ENCODE measurements at regions not wholly inside any gene's neighbourhood (a gene's known extent, or its start where the extent isn't known, plus 50 kb on each side); places are given as distances from the start of the nearest gene placed in this dataset.

DNA sequence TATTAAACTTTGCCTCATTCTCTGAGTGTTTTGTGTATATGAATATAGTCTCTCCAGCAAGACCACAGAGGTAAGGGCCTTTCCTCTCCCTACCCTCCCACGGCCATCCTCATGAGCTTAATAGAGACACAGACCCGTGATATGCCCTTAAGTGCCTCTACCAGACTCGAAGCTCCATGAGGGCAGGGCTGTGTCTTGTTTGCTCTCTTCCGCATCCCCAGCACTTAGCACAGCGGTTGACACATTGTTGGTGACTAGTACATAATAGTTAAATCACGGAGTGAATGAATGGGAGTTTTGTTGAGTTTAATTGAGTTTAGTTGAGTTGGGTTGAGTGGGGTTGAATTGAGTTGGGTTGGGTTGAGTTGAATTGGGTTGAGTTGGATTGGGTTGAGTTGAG lies 122.3 kb downstream of the ZFP36L2 start:
- DNase-seq (no peak), ATAC-seq (no peak)
- H3K9me3 Mint-ChIP-seq, result peaks cover 0 to 10% (median 0%) of the 10 kb centered on the region in 9 donors
- H3K27me3 Mint-ChIP-seq, result no peaks in the 10 kb centered on the region
- peaks cover 10 to 14% (median 12%) of the 10 kb centered on the region in 3 donors for H3K36me3 Mint-ChIP-seq
- POLR2A ChIA-PET, result no interaction called here
- peaks cover 25 to 62% (median 47%) of the 10 kb centered on the region in 4 donors for H3K4me1 Mint-ChIP-seq
- H3K4me3 Mint-ChIP-seq, result no peak overlapping the region
- peak overlapping the region in 1 of 10 donors; percentile 55 for H3K27ac Mint-ChIP-seq

DNA sequence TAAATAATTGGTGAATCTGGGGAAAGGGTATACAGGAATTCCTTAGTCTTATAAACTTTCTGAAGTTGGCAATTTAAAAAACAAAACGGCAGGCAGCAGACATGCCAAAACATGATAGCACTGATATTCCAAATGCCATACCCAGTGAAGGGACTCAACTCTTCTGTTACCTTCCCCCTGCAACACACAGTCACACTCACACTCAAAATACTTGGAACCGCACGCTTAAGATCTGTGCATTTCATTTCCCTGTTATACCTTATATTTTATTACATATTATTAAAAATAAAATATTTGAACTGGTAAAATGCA lies 123.4 kb downstream of the ZFP36L2 start:
- ATAC-seq, result no peak
- Mint-ChIP-seq H3K27ac (peak overlapping the region in 1 of 10 donors; percentile 39), H3K36me3 (peaks cover 12 to 15% (median 12%) of the 10 kb centered on the region in 3 donors), H3K9me3 (peaks cover 0 to 10% (median 0%) of the 10 kb centered on the region in 9 donors), H3K4me3 (no peak overlapping the region), H3K27me3 (no peaks in the 10 kb centered on the region), H3K4me1 (peaks cover 20 to 56% (median 40%) of the 10 kb centered on the region in 4 donors)
- no peak for DNase-seq
- POLR2A ChIA-PET, result no interaction called here

DNA sequence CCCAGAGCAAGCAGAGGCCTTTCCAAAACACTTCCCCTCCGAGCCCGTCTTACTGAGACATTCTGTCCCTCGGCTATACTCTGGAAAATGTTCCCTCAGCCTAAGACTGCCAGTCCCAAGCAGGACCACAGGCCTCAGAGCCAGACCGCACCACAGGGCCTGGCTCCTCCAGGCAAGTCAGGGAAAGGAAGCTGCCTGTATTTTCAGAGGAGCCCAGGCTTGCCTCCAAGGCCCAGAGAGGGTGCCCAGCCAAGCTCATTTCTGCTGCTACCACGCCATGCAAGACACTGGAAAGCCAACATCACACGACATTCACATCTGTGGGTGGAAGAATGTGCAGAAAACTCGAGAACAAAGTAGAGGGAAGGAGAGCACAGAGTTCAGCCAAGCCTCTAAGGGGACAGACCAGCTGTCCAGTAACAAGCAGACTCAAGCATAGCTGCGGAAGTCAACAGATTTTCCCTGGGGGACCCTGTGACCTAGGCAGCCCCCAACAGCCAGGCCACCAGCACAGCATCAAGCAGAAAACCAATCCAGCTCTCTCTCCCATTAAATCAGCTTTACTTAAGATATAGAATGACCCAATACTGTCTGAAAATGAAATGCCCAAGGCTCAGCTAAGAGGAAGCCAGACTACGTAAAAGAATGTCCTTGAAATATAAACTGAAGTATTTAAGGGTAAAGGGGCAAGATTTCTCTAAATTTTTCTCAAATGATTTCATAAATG lies 123.9 kb downstream of the ZFP36L2 start:
- peak overlapping the region in 8 of 10 donors; percentile 6 to 71 (median 50) for H3K27ac Mint-ChIP-seq
- H3K27me3 Mint-ChIP-seq, result no peaks in the 10 kb centered on the region
- no peak for DNase-seq
- POLR2A ChIA-PET, result interaction anchor here (1.3 to 1.5 kb wide), 2 partner anchors 12 to 29 kb away, joined by 5 to 6 read pairs; no protein-coding TSS in a partner anchor
- H3K4me3 Mint-ChIP-seq, result no peak overlapping the region
- peaks cover 12 to 19% (median 17%) of the 10 kb centered on the region in 3 donors for H3K36me3 Mint-ChIP-seq
- peaks cover 0 to 10% (median 0%) of the 10 kb centered on the region in 9 donors for H3K9me3 Mint-ChIP-seq
- H3K4me1 Mint-ChIP-seq, result peaks cover 21 to 56% (median 39%) of the 10 kb centered on the region in 4 donors
- ATAC-seq, result no peak

DNA sequence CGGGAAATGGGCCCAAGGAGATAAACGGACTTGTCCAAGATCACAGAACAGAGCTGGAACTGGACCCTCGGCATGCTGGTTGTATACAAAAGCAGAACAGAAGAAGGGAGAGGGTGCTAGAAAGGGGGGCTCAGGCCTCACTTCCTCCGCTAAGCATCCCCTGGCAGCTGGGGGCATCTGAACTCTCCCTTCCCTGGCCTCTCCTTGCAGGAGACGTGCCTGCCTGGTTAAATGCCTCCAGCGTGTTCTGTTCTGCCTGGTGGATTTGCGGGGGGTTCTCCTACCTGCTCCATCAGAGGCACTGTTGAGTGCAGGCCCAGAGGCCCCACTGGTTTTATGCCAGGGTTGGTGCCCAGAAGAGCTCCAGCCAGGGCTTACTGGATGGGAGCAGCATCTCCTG lies 124.7 kb downstream of the ZFP36L2 start:
- H3K27ac Mint-ChIP-seq, result no peak overlapping the region
- H3K27me3 Mint-ChIP-seq, result no peaks in the 10 kb centered on the region
- ATAC-seq (no peak), DNase-seq (no peak)
- POLR2A ChIA-PET, result interaction anchor here (0.7 to 1.5 kb wide), 4 partner anchors 10 to 125 kb away, joined by 3 to 6 read pairs (median 4); partner anchors contain the start of gene ZFP36L2
- peaks cover 0 to 10% (median 0%) of the 10 kb centered on the region in 9 donors for H3K9me3 Mint-ChIP-seq
- peaks cover 16 to 26% (median 21%) of the 10 kb centered on the region in 3 donors for H3K36me3 Mint-ChIP-seq
- peaks cover 21 to 53% (median 31%) of the 10 kb centered on the region in 4 donors for H3K4me1 Mint-ChIP-seq
- no peak overlapping the region for H3K4me3 Mint-ChIP-seq

DNA sequence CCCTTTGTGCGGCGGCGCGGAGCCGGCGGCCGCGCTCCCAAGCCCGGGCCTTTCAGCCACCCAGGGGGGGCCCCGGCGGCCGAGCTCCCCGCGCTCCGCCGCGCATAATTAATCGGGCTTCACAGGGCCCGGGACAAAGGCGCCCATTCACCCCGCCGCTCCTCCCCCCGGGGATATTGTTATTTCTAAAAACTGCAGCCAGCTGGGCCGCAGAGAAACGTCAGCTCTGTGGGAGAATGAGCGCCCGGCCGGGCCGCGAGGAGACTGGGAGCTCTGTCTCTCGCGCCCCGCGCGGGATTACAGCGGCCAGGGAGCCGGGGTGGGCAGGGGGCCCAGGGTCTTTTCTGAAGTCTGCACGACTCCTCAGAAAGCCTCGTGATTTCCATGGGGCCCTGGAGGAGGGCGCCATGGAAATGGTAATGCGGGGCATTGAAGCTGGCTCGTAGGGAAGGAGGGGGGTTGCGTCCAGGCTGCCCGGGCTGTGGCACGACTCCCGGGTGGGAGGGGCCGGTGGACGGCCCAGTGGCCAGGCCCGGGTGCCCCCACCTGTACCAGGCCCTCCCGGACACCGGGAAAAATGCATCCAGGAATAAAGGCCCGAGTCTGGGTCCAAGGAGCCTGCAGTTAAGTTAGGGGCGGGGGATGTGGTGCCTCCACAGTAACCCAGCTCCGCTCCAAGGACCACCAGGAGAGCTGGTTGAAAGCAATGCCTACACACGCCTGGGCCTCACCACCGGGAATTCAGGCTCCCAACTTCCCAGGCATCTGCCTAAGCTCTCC lies 125.3 kb downstream of the ZFP36L2 start:
- Mint-ChIP-seq H3K36me3 (peaks cover 21 to 33% (median 27%) of the 10 kb centered on the region in 3 donors), H3K9me3 (peaks cover 0 to 10% (median 4%) of the 10 kb centered on the region in 9 donors), H3K27me3 (no peaks in the 10 kb centered on the region), H3K27ac (no peak overlapping the region), H3K4me1 (peaks cover 21 to 46% (median 25%) of the 10 kb centered on the region in 4 donors), H3K4me3 (no peak overlapping the region)
- DNase-seq (no peak), ATAC-seq (no peak)
- POLR2A ChIA-PET, result interaction anchor here (0.7 to 1.5 kb wide), 3 partner anchors 11 to 126 kb away, joined by 3 to 6 read pairs (median 3); partner anchors contain the start of gene ZFP36L2

DNA sequence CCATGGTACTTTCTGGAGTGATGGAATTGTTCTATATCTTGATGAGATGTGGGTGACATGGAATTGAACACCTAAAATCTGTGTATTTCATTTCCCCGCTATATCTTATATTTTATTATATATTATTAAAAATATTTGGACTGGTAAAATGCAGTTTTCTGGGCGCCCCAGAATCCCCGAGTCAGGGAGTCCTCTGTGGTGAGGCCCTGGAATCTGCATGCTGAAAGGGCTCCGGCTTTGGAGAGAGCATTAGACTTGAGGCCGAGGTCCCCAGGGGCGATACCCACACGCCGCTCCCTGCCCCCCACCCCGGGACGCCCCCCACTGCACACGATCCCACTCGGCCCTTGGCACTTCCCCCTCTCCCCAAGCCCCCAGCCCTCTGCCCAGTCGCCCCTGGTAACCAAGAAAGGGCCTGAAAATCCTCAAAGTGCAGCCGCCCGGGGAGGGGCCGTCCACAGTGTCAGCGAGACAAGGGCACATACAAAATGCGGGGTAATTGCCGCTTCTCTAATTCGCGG lies 126.0 kb downstream of the ZFP36L2 start:
- peak overlapping the region in 2 of 10 donors; percentile 69 to 75 for H3K27ac Mint-ChIP-seq
- H3K36me3 Mint-ChIP-seq, result peaks cover 23 to 34% (median 29%) of the 10 kb centered on the region in 3 donors
- no peaks in the 10 kb centered on the region for H3K27me3 Mint-ChIP-seq
- ATAC-seq (no peak), DNase-seq (no peak)
- H3K4me3 Mint-ChIP-seq, result no peak overlapping the region
- POLR2A ChIA-PET, result no interaction called here
- peaks cover 0 to 10% (median 4%) of the 10 kb centered on the region in 9 donors for H3K9me3 Mint-ChIP-seq
- H3K4me1 Mint-ChIP-seq, result peaks cover 19 to 40% (median 21%) of the 10 kb centered on the region in 4 donors

DNA sequence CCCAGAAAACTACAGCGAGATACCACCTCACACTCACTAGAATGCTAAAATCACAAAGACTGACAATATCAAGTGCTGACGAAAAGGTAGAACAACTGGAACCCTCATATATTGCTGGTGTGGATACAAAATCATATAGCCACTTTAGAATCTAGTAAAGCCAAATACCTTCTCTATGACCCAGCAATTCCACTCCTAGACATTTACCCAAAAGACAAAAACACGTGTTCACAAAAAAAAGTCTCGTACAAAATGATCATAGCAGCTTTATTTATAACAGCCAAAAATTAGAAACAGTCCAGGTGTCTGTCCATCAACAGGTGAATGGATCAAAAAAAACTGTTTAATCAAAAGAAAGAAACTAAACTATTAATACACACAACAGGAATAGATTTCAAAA lies 126.6 kb downstream of the ZFP36L2 start:
- no peak for DNase-seq
- no peak overlapping the region for H3K4me3 Mint-ChIP-seq
- peaks cover 17 to 33% (median 19%) of the 10 kb centered on the region in 4 donors for H3K4me1 Mint-ChIP-seq
- no peak for ATAC-seq
- peaks cover 0 to 10% (median 6%) of the 10 kb centered on the region in 9 donors for H3K9me3 Mint-ChIP-seq
- H3K27ac Mint-ChIP-seq, result peak overlapping the region in 4 of 10 donors; percentile 45 to 75 (median 58)
- H3K36me3 Mint-ChIP-seq, result peaks cover 23 to 37% (median 30%) of the 10 kb centered on the region in 3 donors
- no peaks in the 10 kb centered on the region for H3K27me3 Mint-ChIP-seq
- POLR2A ChIA-PET, result interaction anchor here (0.6 to 0.8 kb wide), 2 partner anchors 34 to 36 kb away, joined by 3 read pairs; no protein-coding TSS in a partner anchor

DNA sequence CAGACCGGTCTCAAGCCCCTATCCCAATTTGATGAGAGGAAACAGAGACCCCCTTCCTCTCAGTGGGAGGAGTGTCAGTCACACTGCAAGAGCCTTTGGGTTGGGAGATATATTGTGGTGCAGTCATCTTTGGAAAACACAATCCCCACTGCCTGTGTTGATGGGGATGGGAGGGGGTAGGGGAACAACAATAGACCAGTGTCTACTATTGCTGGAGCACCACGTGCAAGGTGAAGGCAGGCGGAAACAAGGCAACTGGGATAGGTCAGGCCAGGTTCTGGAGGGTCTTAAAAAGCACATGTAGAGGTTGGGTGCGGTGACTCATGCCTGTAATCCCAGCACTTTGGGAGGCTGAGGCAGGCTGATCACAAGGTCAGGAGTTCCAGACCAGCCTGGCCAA lies 127.9 kb downstream of the ZFP36L2 start:
- H3K4me1 Mint-ChIP-seq, result peaks cover 13 to 29% (median 17%) of the 10 kb centered on the region in 4 donors
- H3K9me3 Mint-ChIP-seq, result peaks cover 0 to 8% (median 3%) of the 10 kb centered on the region in 9 donors

DNA sequence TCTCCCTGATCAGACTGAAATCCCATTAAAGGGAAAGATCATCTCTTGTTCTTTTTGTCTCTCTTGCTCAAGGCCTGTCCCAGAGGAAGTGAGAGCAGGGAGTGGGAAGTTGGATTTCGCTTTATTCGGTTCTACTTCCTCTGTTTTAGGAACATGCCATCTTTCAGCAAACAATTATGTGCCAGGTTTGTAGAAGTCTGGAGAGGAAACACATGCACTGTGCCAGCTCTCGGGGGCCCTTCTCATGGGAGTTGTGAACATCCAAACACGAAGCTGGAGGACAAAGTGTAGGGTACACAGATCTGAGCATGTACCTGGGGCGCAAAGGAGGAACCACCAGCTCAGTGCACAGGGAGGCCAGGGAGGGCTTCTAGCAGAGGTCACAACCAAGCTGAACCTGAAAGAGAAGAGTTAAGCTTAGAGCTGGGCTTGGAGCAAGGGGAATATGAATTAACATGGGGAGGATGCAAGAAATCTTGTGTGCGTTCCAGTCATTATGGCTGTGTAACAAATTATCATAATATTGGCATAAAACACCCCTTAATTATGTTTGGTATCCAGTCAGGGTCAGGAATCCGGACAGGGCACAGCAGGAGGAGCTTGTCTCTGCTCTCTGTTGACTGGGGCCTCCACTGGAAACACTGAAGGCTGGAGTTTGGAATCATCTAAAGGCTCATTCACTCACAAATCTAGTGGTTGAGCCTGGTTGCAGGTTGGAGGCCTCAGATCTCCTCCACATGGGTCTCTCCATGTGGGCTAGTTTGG lies 128.6 kb downstream of the ZFP36L2 start:
- ATAC-seq (no peak), DNase-seq (no peak)
- POLR2A ChIA-PET, result no interaction called here
- Mint-ChIP-seq H3K27ac (peak overlapping the region in 4 of 10 donors; percentile 39 to 75 (median 58)), H3K27me3 (no peaks in the 10 kb centered on the region), H3K4me3 (no peak overlapping the region), H3K9me3 (peaks cover 0 to 8% (median 3%) of the 10 kb centered on the region in 9 donors), H3K36me3 (peaks cover 29 to 43% (median 42%) of the 10 kb centered on the region in 3 donors), H3K4me1 (peaks cover 14 to 27% (median 17%) of the 10 kb centered on the region in 4 donors)

More for the DNA sequence above, 127.9 kb downstream of the ZFP36L2 start:
- peaks cover 25 to 40% (median 37%) of the 10 kb centered on the region in 3 donors for H3K36me3 Mint-ChIP-seq
- DNase-seq, result no peak
- peak overlapping the region in 1 of 10 donors; percentile 75 for H3K27ac Mint-ChIP-seq
- no peak for ATAC-seq
- no peak overlapping the region for H3K4me3 Mint-ChIP-seq
- no peaks in the 10 kb centered on the region for H3K27me3 Mint-ChIP-seq
- POLR2A ChIA-PET, result no interaction called here

DNA sequence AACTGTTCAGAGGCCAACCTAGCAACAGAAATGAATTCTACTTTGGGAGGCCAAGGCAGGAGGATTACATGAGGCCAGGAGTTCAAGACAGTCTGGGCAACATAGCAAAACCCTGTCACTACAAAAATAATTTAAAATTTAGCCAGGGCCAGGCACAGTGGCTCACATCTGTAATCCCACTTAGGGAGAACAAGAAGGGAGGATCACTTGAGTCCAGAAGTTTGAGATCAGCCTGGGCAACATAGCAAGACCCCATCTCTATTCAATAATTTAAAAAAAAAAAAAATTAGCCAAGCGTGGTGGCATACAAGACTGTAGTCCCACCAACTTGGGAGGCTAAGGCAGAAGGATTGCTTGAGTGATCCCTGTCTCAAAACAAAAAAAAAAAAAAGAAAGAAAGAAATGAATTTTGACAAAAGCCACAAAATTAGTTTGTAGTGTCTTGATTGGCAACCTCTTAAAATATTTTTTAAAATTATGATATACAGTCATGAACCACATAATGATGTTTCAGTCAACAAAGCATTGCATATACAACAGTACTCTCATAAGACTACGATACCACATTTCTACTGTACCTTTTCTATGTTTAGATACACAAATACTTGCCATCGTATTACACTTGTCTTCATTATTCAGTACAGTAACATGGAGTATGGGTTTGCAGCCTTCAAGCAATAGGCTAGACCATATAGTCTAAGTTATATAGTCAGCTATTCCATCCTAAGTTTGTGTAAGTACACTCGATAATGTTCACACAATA lies 130.7 kb downstream of the ZFP36L2 start:
- no peak overlapping the region for H3K27ac Mint-ChIP-seq
- H3K4me3 Mint-ChIP-seq, result no peak overlapping the region
- H3K36me3 Mint-ChIP-seq, result peaks cover 32 to 47% (median 46%) of the 10 kb centered on the region in 3 donors
- no peaks in the 10 kb centered on the region for H3K27me3 Mint-ChIP-seq
- H3K9me3 Mint-ChIP-seq, result peaks cover 0 to 15% (median 4%) of the 10 kb centered on the region in 9 donors
- POLR2A ChIA-PET, result no interaction called here
- DNase-seq, result no peak
- no peak for ATAC-seq
- H3K4me1 Mint-ChIP-seq, result peaks cover 11 to 23% (median 14%) of the 10 kb centered on the region in 4 donors

DNA sequence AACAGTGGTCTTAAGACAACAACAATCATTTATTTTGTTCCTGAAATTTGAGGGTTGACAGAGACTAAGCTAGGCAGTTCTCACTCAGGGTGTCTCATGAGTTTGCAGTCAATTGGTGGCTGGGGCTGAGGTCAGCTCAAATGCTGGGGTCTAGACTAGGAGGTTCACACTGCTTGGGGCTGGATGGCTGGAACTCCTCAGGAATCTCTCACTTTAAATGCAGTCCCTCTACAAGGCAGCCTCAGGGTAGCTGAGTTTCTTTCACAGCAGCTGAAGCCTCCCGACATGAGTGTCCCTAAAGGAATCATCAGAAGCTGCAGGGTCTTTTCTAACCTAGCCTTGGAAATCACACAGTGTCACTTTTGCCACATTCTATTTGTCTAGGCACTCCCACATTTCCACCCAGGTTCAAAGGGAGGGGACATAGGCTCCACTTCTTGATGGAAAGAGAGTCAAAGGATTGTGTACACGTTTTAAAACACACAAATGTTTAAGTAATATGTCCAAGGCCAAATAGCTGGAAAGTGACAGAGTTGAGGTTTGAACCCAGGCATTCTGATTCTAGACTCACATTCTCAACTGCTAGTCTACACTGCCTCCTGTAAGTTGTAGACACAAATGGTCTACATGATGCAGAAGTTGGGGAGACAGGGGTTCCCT lies 133.8 kb downstream of the ZFP36L2 start:
- Mint-ChIP-seq H3K4me3 (no peak overlapping the region), H3K4me1 (peaks cover 8 to 13% (median 11%) of the 10 kb centered on the region in 4 donors), H3K27ac (peak overlapping the region in 1 of 10 donors; percentile 61), H3K36me3 (peaks cover 33 to 45% (median 36%) of the 10 kb centered on the region in 3 donors), H3K9me3 (peaks cover 0 to 18% (median 5%) of the 10 kb centered on the region in 9 donors), H3K27me3 (no peaks in the 10 kb centered on the region)
- no peak for ATAC-seq
- DNase-seq, result peak in 1 of 10 donors; percentile 14
- POLR2A ChIA-PET, result interaction anchor here (1.2 kb wide), 1 partner anchor 16 kb away, joined by 5 read pairs; no protein-coding TSS in a partner anchor

Data from naive thymus-derived CD8-positive, alpha-beta T cell (primary cell).